Mammary epithelial cell (primary cell): ENCODE measurements at regions not wholly inside any gene's neighbourhood (a gene's known extent, or its start where the extent isn't known, plus 50 kb on each side); places are given as distances from the start of the nearest gene placed in this dataset.

ENCODE experiments used
- EZH2 ChIP-seq: IDR thresholded peaks from 2 replicates; pipeline ENCODE4 v1.6.1; 2012; ENCODE audit warnings: low read length, inconsistent platforms, borderline replicate concordance
- TF ChIP-seq, protein P1 (sequence below), 2 donors: IDR thresholded peaks in 1 of 2; conservative IDR thresholded peaks in 1 of 2; 2 replicates each; pipeline ENCODE4 v1.5.1; 2011 to 2012; ENCODE audit warnings: inconsistent platforms in 2 of 2, low read length in 2 of 2, mild to moderate bottlenecking in 2 of 2, control low read depth in 1 of 2, low read depth in 1 of 2; ENCODE audit not compliant: insufficient read depth in 1 of 2; ENCODE audit errors: extremely low read depth in 1 of 2

DNA sequence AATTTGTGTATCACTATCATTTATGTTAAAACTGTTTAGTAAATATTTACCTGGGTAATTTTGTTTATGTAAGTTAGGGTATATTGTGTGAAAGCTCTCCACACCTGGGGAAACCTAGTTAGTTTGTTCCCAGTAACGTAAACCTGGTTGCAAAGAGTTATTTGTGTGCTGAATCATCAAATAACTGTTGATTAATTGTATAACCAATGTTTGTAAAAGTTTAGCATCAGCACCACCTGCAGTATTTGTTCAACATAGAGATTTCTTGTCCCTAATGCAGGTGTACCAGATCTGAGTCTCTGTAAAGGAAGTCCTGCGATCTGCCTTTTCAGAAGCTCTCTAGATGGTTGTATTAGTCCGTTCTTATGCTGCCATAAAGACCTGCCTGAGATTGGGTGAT is 440.4 kb downstream of the COL12A1 start:
- TF ChIP-seq EZH2, result no peak
- TF ChIP-seq, protein P1, sequence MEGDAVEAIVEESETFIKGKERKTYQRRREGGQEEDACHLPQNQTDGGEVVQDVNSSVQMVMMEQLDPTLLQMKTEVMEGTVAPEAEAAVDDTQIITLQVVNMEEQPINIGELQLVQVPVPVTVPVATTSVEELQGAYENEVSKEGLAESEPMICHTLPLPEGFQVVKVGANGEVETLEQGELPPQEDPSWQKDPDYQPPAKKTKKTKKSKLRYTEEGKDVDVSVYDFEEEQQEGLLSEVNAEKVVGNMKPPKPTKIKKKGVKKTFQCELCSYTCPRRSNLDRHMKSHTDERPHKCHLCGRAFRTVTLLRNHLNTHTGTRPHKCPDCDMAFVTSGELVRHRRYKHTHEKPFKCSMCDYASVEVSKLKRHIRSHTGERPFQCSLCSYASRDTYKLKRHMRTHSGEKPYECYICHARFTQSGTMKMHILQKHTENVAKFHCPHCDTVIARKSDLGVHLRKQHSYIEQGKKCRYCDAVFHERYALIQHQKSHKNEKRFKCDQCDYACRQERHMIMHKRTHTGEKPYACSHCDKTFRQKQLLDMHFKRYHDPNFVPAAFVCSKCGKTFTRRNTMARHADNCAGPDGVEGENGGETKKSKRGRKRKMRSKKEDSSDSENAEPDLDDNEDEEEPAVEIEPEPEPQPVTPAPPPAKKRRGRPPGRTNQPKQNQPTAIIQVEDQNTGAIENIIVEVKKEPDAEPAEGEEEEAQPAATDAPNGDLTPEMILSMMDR (conservative IDR thresholded peaks at IDR 0.05 in 1 of 2, IDR thresholded peaks at IDR 0.05 in 1 of 2; ENCODE audit: extremely low read depth in 1 of 2, insufficient read depth in 1 of 2, low read depth in 1 of 2, low read length in 2 of 2), result peak; percentile 4 to 24
